GM21529 (cell line): ENCODE measurements at regions not wholly inside any gene's neighbourhood (a gene's known extent, or its start where the extent isn't known, plus 50 kb on each side); places are given as distances from the start of the nearest gene placed in this dataset.

Source experiments
- ATAC-seq: cut with Tn5 transposase; IDR thresholded peaks from one replicate; pipeline ENCODE4 v1.9.1; 2021; ENCODE audit not compliant: unreplicated experiment

- no peak for ATAC-seq
Observed at GRCh38 chr11:19597206-19597605, 115.4 kb upstream of the NAV2 start.

GRCh38 chr11:19595840-19596751, 116.5 kb upstream of the NAV2 start:
- no peak for ATAC-seq

GRCh38 chr11:19595499-19595839, 117.2 kb upstream of the NAV2 start:
- ATAC-seq: no peak

GRCh38 chr11:19594326-19594725, 118.3 kb upstream of the NAV2 start:
- ATAC-seq: no peak

GRCh38 chr11:19592842-19593241, 119.8 kb upstream of the NAV2 start:
- no peak for ATAC-seq

GRCh38 chr11:19589567-19590260, 122.9 kb upstream of the NAV2 start:
- ATAC-seq: no peak

- no peak for ATAC-seq
Observed at GRCh38 chr11:19587979-19588378, 124.7 kb upstream of the NAV2 start.

- no peak for ATAC-seq
Observed at GRCh38 chr11:19580646-19581045, 132.0 kb upstream of the NAV2 start.

GRCh38 chr11:19579957-19580356, 132.7 kb upstream of the NAV2 start:
- no peak for ATAC-seq

- ATAC-seq: no peak
Observed at GRCh38 chr11:19578871-19579270, 133.8 kb upstream of the NAV2 start.

- no peak for ATAC-seq
Observed at GRCh38 chr11:19577976-19578619, 134.5 kb upstream of the NAV2 start.

GRCh38 chr11:19577391-19577975, 135.2 kb upstream of the NAV2 start:
- ATAC-seq: no peak

GRCh38 chr11:19576903-19577302, 135.7 kb upstream of the NAV2 start:
- ATAC-seq: no peak

- no peak for ATAC-seq
Observed at GRCh38 chr11:19576054-19576453, 136.6 kb upstream of the NAV2 start.

- no peak for ATAC-seq
Observed at GRCh38 chr11:19574916-19575315, 137.7 kb upstream of the NAV2 start.

GRCh38 chr11:19573666-19574065, 139.0 kb upstream of the NAV2 start:
- no peak for ATAC-seq

GRCh38 chr11:19571906-19572305, 140.7 kb upstream of the NAV2 start:
- ATAC-seq: no peak

GRCh38 chr11:19570889-19571288, 141.7 kb upstream of the NAV2 start:
- ATAC-seq: no peak

- no peak for ATAC-seq
Observed at GRCh38 chr11:19567996-19568395, 144.6 kb upstream of the NAV2 start.

GRCh38 chr11:19566583-19567379, 145.9 kb upstream of the NAV2 start:
- no peak for ATAC-seq

- ATAC-seq: no peak
Observed at GRCh38 chr11:19565639-19566038, 147.0 kb upstream of the NAV2 start.
